HG03469 (cell line): ENCODE measurements at regions not wholly inside any gene's neighbourhood (a gene's known extent, or its start where the extent isn't known, plus 50 kb on each side); places are given as distances from the start of the nearest gene placed in this dataset.
A peak's percentile ranks its signal among the peaks of the same experiment; 100 is the strongest.
"Not testable (repeated sequence)": the region's sequence is repeated elsewhere in the genome, so short reads cannot be mapped to it uniquely, and the experiment has no call there.

Source experiments
- ATAC-seq: cut with Tn5 transposase; IDR thresholded peaks from one replicate; pipeline ENCODE4 v1.9.1; 2021; ENCODE audit warnings: mild to moderate bottlenecking, moderate library complexity, moderate number of reproducible peaks; ENCODE audit not compliant: unreplicated experiment

- peak; percentile 76 for ATAC-seq
Observed at GRCh38 chr4:101730291-101731117, 60.0 kb upstream of the BANK1 start.

GRCh38 chr4:101727238-101727637 is 63.3 kb upstream of the BANK1 start:
- ATAC-seq = no peak

GRCh38 chr4:101724093-101724492 is 66.4 kb upstream of the BANK1 start:
- no peak for ATAC-seq

- ATAC-seq = no peak
Observed at GRCh38 chr4:101718810-101719209, 71.7 kb upstream of the BANK1 start.

GRCh38 chr4:101711590-101712260 is 78.8 kb upstream of the BANK1 start:
- no peak for ATAC-seq

GRCh38 chr4:101710806-101711205 is 79.7 kb upstream of the BANK1 start:
- no peak for ATAC-seq

- no peak for ATAC-seq
Observed at GRCh38 chr4:101708293-101709039, 82.1 kb upstream of the BANK1 start.

- ATAC-seq = no peak
Observed at GRCh38 chr4:101707596-101707995, 82.9 kb upstream of the BANK1 start.

- ATAC-seq = no peak
Observed at GRCh38 chr4:101706535-101707057, 83.9 kb upstream of the BANK1 start.

- ATAC-seq = no peak
Observed at GRCh38 chr4:101701551-101701950, 89.0 kb upstream of the BANK1 start.

GRCh38 chr4:101699441-101700124 is 90.9 kb upstream of the BANK1 start:
- no peak for ATAC-seq

GRCh38 chr4:101697266-101697665 is 93.3 kb upstream of the BANK1 start:
- no peak for ATAC-seq

GRCh38 chr4:101696276-101697010 is 94.1 kb upstream of the BANK1 start:
- ATAC-seq = no peak

- no peak for ATAC-seq
Observed at GRCh38 chr4:101695176-101695575, 95.4 kb upstream of the BANK1 start.

GRCh38 chr4:101694403-101694802 is 96.1 kb upstream of the BANK1 start:
- ATAC-seq = not testable (repeated sequence)

GRCh38 chr4:101693842-101694398 is 96.6 kb upstream of the BANK1 start:
- peak; percentile 57 for ATAC-seq

- no peak for ATAC-seq
Observed at GRCh38 chr4:101689220-101689619, 101.3 kb upstream of the BANK1 start.

GRCh38 chr4:101685126-101685525 is 105.4 kb upstream of the BANK1 start:
- ATAC-seq = no peak

- no peak for ATAC-seq
Observed at GRCh38 chr4:101682946-101683345, 107.6 kb upstream of the BANK1 start.

- ATAC-seq = no peak
Observed at GRCh38 chr4:101678180-101678579, 112.3 kb upstream of the BANK1 start.
